ENCODE measurements at regions not wholly inside any gene's neighbourhood (a gene's known extent, or its start where the extent isn't known, plus 50 kb on each side); places are given as distances from the start of the nearest gene placed in this dataset.

GRCh38 chr10:128563904-128564303 is 437.7 kb upstream of the MKI67 start:
- DNase-seq (ENCODE audit: low read depth) = no peak
- H3K4me3 ChIP-seq (ENCODE audit: low read depth, low read length) = no peak overlapping the region
- TF ChIP-seq CTCF (IDR thresholded peaks at IDR 0.05; ENCODE audit: insufficient read depth, low read depth, low read length, missing control alignments) = no peak

GRCh38 chr10:128566361-128566968 is 440.2 kb upstream of the MKI67 start:
- TF ChIP-seq CTCF (IDR thresholded peaks at IDR 0.05; ENCODE audit: insufficient read depth, low read depth, low read length, missing control alignments) = no peak
- H3K4me3 ChIP-seq (ENCODE audit: low read depth, low read length) = no peak overlapping the region
- no peak for DNase-seq (ENCODE audit: low read depth)

GRCh38 chr10:128567551-128567950 is 441.3 kb upstream of the MKI67 start:
- no peak for TF ChIP-seq CTCF (IDR thresholded peaks at IDR 0.05; ENCODE audit: insufficient read depth, low read depth, low read length, missing control alignments)
- H3K4me3 ChIP-seq (ENCODE audit: low read depth, low read length) = no peak overlapping the region
- no peak for DNase-seq (ENCODE audit: low read depth)

- H3K4me3 ChIP-seq (ENCODE audit: low read depth, low read length) = no peak overlapping the region
- no peak for DNase-seq (ENCODE audit: low read depth)
- TF ChIP-seq CTCF (IDR thresholded peaks at IDR 0.05; ENCODE audit: insufficient read depth, low read depth, low read length, missing control alignments) = no peak
These were observed 441.8 kb upstream of the MKI67 start for GRCh38 chr10:128568041-128568440.

- DNase-seq (ENCODE audit: low read depth) = no peak
- TF ChIP-seq CTCF (IDR thresholded peaks at IDR 0.05; ENCODE audit: insufficient read depth, low read depth, low read length, missing control alignments) = no peak
- H3K4me3 ChIP-seq (ENCODE audit: low read depth, low read length) = no peak overlapping the region
These were observed 442.3 kb upstream of the MKI67 start for GRCh38 chr10:128568491-128568890.

GRCh38 chr10:128568990-128569945 is 443.0 kb upstream of the MKI67 start:
- H3K4me3 ChIP-seq (ENCODE audit: low read depth, low read length) = no peak overlapping the region
- DNase-seq (ENCODE audit: low read depth) = no peak
- no peak for TF ChIP-seq CTCF (IDR thresholded peaks at IDR 0.05; ENCODE audit: insufficient read depth, low read depth, low read length, missing control alignments)

Measured in GM12865 (cell line).